GM10248 (cell line): ENCODE measurements at regions not wholly inside any gene's neighbourhood (a gene's known extent, or its start where the extent isn't known, plus 50 kb on each side); places are given as distances from the start of the nearest gene placed in this dataset.

Experiments
- CTCF ChIA-PET: fragments of 300-600 bp; sonication (Branson Sonifier 250); formaldehyde crosslinking; extraction: SDS; loops from one replicate; lab custom pipeline; 2021; ENCODE audit warnings: antibody characterized with exemption; lab: Yijun Ruan, JAX
- POLR2A ChIA-PET: fragments of 350-650 bp; sonication (Branson Sonifier 250); formaldehyde crosslinking; extraction: SDS; loops from one replicate; lab custom pipeline; 2020; ENCODE audit warnings: antibody characterized with exemption; lab: Yijun Ruan, JAX
- DNase-seq: peaks from one replicate; pipeline ENCODE4 v3.0.0; 2012; ENCODE audit errors: extremely low spot score
- CTCF ChIP-seq: IDR thresholded peaks from 2 replicates; pipeline ENCODE4 v1.5.1; 2012; ENCODE audit warnings: mild to moderate bottlenecking, low read depth; ENCODE audit errors: extremely low read depth, missing control alignments, control extremely low read depth

GRCh38 chr14:37862263-37862662 is 266.8 kb downstream of the TTC6 start:
- ChIA-PET CTCF (no interaction called here), POLR2A (no interaction called here)
- TF ChIP-seq CTCF, result no peak
- DNase-seq, result no peak

DNA sequence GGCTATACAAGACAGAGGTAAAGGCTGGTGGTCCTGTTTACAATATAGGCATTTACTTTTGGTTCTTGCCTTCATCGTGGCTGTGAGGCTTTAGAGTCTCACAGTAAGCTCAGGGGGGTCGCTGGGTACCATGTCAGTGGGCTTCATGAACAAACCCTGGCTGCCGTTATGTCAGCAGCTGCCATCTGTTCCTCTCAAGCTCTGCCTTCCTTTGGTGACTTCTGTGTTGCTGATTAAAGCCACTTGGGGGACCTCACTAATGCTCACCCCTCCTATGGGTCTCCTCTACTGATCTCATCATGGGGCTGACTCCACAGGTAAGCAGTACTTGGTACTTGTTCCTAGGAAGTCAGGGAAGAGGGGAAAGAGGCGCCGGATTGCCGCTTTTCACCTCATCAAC is 268.7 kb downstream of the TTC6 start:
- ChIA-PET CTCF (interaction anchor here (1.9 kb wide), 1 partner anchor 11 kb away, joined by 6 read pairs; no protein-coding TSS in a partner anchor), POLR2A (no interaction called here)
- no peak for DNase-seq
- TF ChIP-seq CTCF, result no peak

GRCh38 chr14:37864861-37865718 is 269.7 kb downstream of the TTC6 start:
- CTCF ChIA-PET, result interaction anchor here (1.9 kb wide), 1 partner anchor 10 kb away, joined by 6 read pairs; no protein-coding TSS in a partner anchor
- no peak for DNase-seq
- POLR2A ChIA-PET, result no interaction called here

GRCh38 chr14:37865719-37866549 is 270.5 kb downstream of the TTC6 start:
- ChIA-PET CTCF (interaction anchor here (1.9 kb wide), 1 partner anchor 9 kb away, joined by 6 read pairs; no protein-coding TSS in a partner anchor), POLR2A (no interaction called here)
- TF ChIP-seq CTCF, result no peak
- DNase-seq, result no peak

More at GRCh38 chr14:37864861-37865718, 269.7 kb downstream of the TTC6 start:
- TF ChIP-seq CTCF, result no peak

DNA sequence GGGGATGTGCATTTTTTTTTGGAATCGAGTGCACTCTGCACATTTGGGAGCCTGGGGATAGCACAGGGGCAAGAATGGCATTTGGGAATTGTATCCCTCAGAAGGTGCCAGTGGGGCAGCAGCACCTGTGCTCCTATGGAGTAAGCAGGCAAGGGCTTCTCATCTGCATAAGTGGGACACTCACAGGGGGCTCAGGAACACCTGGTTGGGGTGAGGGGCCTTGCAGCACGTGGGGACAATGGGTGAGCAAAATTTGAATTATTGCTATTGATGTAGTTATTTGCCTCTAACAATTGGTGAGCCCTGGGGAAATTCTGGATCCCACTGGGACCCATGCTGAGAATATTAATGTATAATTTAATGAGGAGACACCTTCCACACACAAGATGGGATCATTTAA is 274.2 kb downstream of the TTC6 start:
- POLR2A ChIA-PET, result no interaction called here

More for the DNA sequence above, 274.2 kb downstream of the TTC6 start:
- no peak for TF ChIP-seq CTCF
- CTCF ChIA-PET, result no interaction called here
- DNase-seq, result no peak
